Stimulated activated CD8-positive, alpha-beta memory T cell treated with anti-CD3 and anti-CD28 coated beads, Interleukin-12 subunit alpha, Interleukin-12 subunit beta, amount 100 ng/mL, for 24 hours (primary cell): ENCODE measurements at regions not wholly inside any gene's neighbourhood (a gene's known extent, or its start where the extent isn't known, plus 50 kb on each side); places are given as distances from the start of the nearest gene placed in this dataset.

Source experiments
- DNase-seq: peaks from one replicate; pipeline ENCODE4 v3.0.0-alpha.2; 2020; ENCODE audit errors: extremely low read depth

DNA sequence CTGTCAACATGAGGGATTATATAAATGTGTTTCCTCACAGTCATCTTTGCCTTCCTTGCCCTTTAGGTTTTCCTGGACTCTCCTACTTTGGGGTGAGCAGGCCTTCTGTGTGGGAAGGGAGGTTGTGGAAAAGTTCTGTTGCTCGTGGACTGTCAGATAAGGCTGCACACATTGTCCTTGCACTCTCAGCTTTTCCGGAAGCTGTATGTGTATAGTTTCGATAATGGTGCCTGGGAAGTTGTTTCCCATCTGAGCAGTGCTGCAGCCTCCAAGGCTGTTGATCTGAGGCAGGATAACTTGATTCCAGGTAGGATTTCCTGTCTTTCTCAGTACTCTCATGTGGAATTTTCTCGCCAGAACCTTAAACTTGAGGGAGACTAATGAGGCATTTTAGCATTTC lies 297.8 kb upstream of the AZI2 start:
- no peak for DNase-seq

DNA sequence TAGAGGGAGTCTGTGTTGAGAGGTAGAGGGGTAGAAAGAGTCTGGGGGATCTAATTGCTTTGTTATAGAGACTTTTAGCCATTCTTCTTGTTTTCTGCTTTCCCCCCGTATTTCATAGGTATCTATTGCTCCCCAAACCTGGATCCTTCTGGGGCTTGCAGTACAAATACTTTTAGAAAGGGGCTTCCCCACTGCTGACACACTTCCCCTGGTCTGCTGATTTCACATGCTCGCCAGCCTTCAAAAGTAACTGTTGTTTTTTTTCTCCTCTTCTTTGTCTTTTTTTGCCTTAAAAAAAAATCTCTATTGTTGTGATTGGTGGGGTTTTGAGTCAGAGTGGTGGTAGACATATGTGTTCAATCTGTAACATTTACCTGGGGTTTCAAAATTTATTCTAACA lies 300.6 kb upstream of the AZI2 start:
- DNase-seq: no peak

DNA sequence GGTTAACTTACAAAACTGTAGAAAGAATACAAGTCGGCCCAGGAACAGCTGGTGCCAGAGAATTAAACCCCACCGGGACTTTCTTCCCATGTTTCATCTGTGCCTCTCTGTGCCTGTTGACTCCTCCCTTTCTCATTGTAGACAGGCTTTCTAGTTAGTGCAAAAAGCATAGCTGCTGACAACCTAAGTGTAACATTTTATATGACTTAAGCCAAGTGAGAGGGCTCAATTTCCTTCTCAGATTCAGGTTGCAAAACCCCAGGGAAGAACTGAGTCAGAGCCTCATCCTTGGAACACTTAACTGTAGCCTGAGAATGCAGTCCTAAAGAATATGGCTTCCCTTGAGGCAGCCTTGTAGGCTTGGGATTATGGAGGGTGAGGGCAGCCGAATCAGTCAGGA lies 302.5 kb upstream of the AZI2 start:
- no peak for DNase-seq

DNA sequence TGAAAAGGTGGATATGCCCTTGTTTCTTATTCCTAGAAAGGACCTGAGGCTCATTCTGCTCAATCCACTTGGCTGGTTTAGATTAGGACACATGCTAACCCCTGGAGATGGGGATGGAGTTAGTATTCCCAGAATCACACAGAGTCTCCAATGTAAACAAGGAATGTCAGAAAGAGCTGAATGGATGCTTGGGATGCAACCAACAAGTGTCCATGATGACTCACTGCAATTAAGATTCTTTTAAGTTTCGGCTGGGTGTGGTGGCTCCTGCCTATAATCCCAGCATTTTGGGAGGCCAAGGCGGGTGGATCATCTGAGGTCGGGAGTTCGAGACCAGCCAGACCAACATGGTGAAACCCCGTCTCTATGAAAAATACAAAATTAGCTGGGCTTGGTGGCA lies 315.5 kb upstream of the AZI2 start:
- no peak for DNase-seq

DNA sequence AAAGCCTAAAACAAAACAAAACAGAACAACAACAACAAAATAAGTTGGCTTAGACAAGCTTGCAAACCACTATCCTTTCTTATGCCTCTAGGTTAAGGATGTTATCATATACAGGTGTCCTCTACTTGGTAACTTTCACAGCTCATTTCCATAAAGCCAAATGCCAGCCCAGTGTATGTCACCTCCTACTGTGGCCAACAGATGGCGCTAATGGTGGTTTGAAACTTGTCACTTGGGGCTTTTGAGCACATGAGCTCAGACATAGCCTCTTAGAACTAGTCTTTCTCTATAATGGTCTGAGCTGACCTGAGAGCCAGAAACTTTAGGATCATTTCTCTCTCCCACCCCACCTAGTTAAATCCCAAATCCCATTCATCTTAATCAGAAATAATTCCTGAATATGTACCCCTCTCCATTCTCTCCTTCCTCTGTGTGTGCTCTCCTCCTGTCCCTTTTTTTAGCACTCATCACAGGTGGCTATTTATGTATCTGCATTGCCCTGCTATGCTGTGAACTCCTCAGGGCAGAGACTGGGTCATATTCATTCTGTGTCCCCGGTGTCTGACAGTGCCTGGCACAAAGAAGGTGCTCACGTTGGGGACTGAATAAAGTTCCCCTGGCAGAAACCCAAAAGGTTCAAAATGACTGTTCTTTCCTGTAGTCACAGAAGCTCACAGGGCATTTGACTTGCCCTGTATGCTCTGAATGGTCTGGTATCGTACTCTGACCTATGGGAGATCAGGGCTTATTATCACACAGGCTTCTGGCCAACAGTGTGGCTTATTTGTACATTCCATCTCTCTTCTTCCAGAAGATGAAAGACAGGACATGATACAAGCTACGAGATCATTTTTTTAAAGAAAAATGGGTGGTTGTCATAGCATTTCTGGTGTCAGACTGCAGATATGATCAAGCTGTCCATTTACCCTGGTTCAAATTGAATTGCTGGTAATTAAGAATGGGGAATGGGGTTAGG lies 319.3 kb upstream of the AZI2 start:
- no peak for DNase-seq

DNA sequence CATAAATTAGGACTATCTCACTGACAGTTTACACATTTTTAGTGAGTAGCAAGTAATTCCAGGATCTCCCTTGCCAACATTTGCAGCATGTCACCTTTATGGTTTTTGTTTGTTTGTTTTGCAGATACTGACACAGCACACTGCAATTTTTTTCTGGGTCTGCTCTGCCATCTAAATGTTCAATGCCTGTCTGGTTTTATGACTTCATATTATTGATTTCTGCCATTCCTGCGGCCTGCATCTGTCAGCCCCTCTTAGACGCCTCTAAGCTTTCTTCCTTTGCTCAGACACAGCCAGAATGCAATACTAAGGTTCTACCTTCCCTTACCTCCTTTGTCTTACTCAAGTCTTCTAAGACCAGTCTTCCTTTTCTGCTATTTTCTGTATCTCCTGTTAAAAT lies 321.2 kb upstream of the AZI2 start:
- no peak for DNase-seq

DNA sequence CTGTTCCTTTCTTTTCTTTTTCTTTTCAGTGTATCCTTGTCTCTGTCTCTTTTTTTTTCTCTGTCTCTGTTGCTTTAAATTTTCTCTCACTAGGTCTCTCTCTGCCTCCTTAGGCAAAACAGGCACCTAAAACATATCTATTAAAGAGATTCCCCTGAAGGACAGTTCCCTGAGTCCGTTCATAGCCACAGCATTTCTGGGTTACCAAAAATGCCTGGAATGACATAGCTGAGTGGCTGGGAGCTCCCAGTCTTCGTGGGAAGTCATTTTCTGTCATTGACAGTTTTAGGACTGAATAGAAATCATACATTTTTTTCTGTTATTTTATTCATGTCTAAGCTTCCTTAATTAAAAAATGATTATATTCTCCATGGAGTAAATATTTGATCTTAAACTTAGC lies 323.8 kb upstream of the AZI2 start:
- DNase-seq: no peak

DNA sequence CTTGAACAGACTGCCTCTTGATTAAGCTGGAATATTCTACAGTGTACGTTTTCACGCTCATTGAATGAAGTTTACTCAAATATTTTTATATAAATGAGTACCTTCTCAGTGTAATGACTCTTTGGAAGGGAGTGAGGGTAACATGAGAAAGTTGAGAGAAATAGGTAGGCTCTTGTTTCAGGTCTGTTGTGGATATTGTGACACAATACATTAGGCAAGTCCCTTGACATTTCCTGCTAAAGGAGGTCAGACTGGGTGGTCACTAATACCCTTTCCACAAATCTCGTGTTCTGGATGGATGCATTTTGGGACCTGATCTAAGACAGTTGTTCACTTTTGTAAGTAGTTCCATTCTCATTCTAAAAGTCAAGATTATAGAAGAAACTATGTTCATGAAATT lies 324.8 kb upstream of the AZI2 start:
- DNase-seq: no peak

DNA sequence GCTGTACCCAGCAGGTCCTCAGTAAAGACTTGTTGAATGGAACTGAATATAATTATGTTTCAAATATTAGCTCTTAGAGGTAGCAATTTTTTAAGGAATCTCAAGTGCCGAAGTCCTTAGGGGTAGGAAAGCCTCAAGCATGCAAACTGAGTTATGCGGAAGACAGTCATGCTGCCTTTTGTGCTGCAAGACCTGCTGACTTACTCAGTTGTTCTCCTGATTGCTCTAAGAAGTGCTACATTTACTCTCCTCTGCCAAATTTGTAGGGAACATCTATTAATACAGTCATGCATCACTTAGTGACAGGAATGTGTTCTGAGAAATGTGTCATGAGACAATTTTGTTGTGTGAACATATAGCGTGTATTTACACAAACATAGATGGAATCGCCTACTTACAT lies 325.6 kb upstream of the AZI2 start:
- no peak for DNase-seq

DNA sequence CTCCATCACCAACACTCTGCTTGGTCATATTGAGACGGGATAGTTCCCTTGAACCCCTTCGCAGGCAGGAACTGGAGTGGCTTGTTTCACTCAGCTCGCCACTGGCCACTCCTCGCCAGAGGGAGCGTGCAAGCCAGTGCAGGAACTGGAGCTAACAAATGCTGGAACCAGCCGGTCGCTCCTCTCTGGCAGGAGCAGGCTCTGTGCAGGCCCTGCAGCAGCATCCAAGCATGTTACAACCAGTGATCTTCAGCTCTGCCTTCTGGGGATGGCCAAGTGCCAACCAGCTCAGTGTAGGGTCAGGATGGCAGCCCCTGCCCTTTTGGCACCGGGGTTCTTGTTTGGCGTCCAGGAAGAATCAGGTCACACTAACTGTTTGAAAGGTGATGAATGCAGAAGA lies 329.0 kb upstream of the AZI2 start:
- no peak for DNase-seq

DNA sequence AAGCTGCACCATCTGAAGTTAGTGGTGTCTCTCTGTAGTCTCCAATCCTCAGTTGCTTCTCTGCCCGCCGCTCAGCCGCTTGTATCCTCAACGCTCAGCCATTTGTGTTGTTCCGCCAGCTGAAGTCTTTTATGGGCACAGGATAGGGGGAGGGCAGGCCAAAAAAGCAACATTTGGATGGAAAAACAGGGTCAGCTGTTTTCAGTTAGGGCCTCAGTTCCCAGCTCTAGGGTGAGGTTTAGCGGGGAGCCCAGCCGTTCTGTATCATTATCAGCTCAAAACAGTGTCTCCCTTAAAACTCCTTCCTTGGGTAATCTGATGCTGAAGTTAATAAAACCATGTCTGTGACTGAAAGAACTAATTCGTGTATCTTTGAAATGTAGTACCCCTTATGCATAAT lies 329.5 kb upstream of the AZI2 start:
- DNase-seq: no peak

DNA sequence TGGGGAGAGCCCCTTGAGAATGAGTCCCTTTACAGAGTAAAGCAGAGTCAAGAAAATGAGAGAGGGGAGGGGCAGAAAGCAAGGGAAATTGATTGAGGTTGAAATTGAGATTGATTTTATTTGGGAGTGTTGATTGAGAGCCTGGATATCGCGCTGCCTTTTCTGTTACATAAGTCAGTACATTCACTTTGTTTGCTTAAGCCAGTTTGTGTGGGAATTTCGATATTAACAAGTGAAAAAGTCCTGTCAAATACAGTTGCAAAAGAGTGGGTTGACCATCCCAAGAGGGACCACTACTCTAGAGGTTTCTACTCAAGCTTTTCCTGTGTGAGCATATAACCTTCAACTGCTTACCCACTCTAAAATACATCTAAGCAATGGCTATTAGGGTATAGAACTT lies 331.4 kb upstream of the AZI2 start:
- no peak for DNase-seq

DNA sequence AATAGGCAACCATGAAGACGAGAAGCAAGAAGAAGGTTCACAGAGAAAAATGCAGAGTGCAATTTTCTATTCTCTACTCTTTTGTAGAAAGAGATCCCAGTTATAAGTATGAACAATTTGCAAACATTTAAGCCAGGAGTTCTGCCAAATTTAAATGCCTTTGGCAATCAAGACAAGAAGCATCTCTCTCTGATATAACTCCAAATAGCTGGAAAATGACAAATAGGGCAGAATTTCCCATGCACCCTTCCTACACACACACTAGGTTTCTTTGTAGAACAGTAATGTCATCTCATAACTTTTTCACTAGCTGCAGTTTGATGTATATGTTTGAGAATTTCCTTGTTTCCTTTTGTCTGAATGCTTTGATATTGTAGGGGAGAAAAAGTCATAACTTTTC lies 333.5 kb upstream of the AZI2 start:
- DNase-seq: no peak

DNA sequence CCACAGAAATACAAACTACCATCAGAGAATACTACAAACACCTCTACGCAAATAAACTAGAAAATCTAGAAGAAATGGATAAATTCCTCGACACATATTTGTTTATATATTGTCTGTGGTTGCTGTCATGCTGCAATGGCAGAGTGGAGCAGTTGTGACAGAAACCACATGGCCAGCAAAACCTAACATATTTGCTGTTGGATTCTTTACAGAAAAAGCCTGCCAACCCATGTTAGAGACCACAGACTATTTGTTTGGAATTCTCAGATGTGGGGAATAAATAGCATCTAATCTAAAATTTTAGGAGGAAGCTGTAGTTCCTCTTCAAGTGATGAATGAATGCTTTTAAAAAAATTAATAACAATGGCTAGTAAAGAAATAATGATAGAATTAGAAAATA lies 341.6 kb upstream of the AZI2 start:
- no peak for DNase-seq

DNA sequence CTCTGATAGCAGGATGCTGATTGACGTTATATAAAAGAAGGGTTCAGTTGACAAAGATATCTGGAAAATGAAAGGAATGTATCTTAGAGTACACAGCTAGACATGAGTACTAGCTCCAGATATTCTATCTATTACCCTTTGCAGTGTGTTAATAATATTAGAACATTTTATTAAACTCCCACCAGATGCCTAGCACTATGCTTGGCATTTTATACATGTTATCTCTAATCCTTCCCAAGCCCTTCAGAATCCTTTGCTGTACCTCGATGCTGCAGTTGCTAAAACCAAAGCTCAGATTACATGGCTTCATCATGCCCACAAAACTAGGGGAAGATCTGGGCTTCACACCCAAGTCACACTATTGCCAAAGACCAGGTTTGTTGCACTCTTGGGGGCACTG lies 350.1 kb upstream of the AZI2 start:
- DNase-seq: no peak

DNA sequence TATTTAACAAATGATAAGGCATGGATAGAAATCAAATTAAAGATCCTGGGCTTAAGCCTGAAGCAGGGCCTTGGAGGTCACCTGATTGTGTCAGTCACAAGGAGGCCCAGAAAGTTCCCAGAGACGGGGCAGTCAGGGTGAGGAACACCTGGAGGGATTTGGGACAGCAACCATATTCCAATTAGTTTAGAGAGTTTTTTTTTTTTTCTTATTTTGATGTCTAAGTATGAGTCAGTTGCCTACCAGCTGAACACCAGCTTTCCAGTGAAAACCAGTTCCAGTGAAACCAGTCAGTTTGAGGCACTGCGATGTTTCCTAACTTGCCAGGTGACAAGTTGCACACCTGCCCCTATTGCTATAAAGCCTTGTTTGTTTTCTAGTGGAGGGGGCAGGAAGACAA lies 350.7 kb upstream of the AZI2 start:
- no peak for DNase-seq

DNA sequence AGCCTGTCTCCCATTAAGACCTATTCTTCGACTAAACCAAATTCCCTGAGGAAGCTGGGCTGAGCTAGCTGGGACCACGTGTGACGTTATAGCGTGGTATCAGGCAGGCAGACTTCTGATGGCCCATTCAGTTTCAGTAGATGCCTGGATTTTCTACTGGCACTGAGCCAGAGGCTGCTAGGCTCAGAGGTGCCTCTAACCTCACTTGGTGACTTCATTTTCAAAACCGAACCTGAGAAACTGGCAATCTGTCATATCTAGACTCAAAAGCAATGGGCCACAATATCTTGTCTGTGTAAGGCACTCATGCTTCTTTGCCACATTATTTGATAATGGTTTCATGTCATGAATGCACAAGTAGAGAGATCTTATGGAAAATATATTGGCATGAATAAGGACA lies 352.1 kb upstream of the AZI2 start:
- DNase-seq: no peak

DNA sequence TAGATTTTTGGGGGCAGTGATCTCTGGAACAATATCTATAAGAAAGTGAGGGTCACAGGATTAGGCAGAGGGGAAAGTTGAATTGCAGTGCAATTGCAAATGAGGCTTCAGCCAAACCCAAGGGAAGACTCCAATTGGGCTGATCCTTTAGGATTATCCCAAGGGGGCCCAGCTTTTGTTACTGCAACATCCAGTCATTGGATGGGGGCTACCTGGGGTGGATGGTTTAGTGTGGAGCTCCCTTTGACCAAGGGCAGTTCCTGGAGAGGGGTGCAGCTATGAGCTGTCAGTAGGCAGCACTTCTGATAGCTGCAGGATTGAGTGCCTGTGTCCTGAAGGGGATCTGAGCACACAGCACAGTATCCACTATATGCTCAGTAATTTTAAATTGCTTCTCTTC lies 355.2 kb upstream of the AZI2 start:
- DNase-seq: no peak

DNA sequence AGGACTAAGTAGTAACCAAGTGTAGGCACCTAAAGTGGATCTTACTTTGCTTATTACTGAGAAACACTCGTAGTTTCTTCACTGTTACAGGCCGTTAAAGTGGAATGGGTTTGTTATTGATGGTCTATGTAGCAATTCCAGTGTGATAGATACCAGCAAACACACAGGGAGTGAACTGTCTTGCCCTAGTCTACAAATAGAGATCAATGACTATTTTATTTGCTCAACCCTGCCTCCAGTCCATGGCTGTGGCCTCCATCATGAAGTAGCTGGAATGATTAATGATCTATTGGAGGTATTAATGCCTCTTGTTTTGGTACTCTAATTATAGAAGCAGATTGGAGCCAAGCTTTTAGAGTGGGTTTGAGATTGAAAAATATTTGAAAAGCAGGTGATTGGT lies 362.7 kb upstream of the AZI2 start:
- no peak for DNase-seq

DNA sequence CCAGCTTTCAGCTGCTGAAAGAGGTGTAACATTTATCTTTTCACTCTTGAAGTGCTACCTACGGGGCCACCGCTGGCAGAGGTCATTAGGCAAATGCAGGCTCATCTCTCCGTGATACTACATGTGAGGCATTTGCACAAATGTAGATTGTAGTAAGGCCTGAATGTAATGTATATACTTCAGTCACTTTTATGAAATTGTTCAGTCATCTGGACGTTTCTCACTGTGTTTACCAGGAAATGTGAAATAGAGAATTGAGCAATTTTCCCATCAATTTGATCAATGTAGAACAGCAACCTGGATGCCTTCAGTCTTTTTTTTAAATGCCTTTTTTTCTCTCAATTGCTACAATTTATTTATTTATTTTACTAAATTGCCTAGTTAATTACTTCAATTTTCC lies 368.3 kb upstream of the AZI2 start:
- no peak for DNase-seq

DNA sequence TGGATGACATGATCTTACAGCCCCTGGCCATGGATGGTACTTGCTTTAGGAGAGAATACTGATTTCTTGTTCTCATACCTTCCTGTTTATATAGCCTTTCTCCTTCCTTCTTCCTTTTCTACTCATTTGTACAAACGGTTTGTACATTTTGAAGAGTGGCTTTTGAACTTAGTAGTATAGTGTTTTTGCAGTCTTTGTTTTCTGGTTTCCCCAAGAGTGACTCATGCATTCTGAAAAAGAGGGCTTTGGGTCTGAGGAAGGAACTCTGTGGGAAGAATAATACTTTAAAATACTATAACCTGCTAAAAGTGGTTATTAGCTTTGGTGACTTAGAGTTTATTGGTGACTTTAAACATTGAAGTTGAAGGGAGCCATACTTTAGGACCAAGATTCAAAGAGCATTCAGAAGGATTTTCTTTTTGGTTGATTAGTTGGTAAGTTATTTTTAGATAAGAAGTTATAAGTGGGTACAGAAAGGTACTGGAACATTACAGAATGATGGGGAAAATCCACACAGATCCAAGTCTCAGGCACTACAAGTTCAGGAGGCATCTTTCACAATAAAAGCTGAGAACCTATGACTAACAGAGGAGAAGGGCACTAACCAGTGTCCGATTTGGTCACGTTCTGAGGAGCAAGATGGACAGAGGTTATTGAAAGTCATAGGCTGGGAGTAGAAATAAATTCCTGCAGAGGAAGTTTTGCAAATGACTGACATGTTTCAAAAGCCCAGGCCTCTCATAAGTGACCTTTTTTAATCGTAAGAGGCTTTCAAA lies 369.6 kb upstream of the AZI2 start:
- DNase-seq: no peak

DNA sequence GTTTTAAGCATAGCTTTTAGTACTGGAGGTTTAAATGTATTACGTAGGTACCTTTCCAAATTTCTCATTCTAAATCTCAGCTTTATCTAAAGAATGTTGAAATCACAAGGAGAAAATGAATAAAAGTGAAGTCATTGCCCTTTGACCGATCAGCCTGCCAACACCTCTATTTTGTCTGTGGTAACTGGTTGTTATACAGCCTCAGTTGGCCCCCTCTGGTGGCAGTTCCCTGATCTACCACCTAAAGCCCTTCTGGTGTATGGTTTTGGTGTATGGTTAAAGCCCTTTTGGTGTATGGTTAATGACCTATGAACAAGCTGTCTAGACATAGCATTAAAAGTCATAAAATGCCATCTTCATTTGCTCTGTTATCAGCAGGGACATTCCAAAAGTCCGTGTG lies 378.2 kb upstream of the AZI2 start:
- DNase-seq: no peak

DNA sequence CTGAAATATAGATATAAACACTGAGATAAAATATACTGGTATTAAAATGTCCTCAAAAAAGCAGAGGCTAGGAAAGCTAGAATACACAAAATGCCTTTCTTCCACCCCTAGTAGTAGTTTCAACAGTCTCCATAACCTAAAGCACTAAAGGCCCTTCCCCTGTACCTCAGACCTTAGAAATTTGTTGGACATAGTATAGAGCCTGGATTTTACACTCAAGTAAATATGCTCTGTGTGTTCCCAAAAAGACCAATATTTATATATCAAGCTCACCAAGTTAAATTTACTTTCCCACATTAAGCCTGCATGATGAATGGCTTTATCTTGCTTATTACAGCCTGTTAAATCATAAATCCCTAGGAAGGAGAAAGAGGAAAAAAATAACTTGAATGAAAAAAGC lies 378.7 kb upstream of the AZI2 start:
- no peak for DNase-seq
